Panc1 (cell line): ENCODE measurements at regions not wholly inside any gene's neighbourhood (a gene's known extent, or its start where the extent isn't known, plus 50 kb on each side); places are given as distances from the start of the nearest gene placed in this dataset.

Source experiments
- POLR2AphosphoS5 ChIP-seq: IDR thresholded peaks from 2 replicates; pipeline ENCODE4 v1.6.1; 2012; ENCODE audit warnings: mild to moderate bottlenecking, low read depth, low read length, moderate library complexity
- TF ChIP-seq, protein P1 (sequence below): fragments of 450-650 bp; IDR thresholded peaks from 2 replicates; pipeline ENCODE4 v1.5.1; 2017; ENCODE audit warnings: mild to moderate bottlenecking

DNA sequence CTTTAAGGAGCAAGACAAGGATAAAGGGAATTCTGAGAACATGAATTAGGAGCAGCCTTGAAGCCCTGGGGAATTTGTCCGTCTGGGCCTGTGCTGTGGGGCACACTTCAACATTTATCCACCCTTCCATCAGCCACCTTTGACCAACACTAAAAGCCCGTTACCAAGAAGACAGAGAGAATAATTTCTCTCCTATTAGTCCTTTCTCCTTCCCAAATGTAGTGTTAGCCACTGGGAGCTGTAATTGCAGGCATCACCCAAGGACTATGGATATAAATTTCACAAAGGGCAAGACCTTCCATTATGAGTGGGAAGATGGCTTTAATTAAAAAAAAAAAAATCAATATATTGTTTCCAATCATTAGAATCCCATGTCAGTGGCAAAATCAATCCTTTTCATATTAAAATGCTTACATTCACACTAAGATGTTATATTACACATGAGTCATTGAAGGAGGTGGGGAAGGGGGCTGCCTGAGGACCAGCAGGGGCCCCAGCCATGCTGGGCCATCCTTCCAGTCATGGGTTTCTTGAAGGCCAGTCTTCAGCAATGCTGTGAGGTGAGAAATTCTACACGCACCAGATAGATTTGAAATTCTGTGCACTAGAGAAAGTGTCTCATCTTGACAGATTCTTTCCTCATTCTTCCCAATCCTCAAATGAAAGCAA lies 292.5 kb upstream of the NRP1 start:
- no peak for TF ChIP-seq POLR2AphosphoS5
- TF ChIP-seq, protein P1, sequence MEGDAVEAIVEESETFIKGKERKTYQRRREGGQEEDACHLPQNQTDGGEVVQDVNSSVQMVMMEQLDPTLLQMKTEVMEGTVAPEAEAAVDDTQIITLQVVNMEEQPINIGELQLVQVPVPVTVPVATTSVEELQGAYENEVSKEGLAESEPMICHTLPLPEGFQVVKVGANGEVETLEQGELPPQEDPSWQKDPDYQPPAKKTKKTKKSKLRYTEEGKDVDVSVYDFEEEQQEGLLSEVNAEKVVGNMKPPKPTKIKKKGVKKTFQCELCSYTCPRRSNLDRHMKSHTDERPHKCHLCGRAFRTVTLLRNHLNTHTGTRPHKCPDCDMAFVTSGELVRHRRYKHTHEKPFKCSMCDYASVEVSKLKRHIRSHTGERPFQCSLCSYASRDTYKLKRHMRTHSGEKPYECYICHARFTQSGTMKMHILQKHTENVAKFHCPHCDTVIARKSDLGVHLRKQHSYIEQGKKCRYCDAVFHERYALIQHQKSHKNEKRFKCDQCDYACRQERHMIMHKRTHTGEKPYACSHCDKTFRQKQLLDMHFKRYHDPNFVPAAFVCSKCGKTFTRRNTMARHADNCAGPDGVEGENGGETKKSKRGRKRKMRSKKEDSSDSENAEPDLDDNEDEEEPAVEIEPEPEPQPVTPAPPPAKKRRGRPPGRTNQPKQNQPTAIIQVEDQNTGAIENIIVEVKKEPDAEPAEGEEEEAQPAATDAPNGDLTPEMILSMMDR, result no peak
